Limb (tissue), 2 donors: ENCODE measurements at regions not wholly inside any gene's neighbourhood (a gene's known extent, or its start where the extent isn't known, plus 50 kb on each side); places are given as distances from the start of the nearest gene placed in this dataset.
A peak's percentile ranks its signal among the peaks of the same experiment; 100 is the strongest.

Source experiments
- DNase-seq, 2 donors: peaks; one replicate each; pipeline ENCODE4 v3.0.0-alpha.2; 2016; ENCODE audit errors: extremely low spot score in 2 of 2

DNA sequence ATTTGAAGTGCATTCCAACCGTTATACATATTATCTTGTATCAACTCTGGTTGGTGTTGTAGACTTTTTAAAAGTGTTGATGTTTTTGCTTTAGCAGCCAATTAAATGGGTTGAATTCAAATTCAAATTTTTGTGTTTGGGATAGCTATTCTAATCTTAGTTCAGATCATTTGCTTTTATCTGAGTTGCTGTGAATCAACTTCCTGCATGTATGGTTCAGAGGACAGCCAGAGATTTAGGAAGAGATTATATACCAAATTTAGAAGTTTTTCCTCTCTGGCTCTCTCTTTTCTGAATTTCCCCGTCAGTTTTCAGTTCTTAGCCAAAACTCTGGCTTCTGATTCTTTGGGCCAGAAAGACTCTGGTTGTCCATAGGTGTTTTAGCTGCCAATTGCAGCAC lies 415.5 kb downstream of the NUF2 start:
- DNase-seq: no peak

DNA sequence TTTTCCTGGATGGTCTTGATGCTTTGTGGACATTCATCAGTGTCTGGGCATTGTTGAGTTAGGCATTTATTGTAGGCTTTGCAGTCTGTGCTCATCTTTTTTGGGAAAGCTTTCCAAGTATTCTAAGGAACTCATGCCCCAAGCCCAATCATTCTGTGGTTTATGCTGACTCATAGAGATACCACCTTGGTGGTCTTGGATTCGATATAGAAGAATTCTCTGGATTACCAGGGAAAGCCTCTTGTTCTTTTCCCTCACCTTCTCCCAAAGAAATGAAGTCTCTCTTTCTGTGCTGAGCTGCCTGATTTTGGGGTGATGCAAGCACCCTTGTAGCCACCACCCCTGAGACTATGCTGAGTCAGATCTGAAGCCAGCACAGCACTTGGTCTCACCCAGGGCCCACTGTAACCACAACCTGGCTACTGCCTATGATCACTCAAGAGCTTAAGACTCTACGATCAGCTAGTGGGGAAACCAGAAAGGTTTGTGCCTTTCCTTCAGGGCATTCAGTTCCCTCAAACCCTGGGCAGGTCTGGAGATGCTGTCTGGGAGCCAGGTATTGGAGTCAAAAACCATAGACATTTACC lies 422.6 kb downstream of the NUF2 start:
- DNase-seq: no peak

DNA sequence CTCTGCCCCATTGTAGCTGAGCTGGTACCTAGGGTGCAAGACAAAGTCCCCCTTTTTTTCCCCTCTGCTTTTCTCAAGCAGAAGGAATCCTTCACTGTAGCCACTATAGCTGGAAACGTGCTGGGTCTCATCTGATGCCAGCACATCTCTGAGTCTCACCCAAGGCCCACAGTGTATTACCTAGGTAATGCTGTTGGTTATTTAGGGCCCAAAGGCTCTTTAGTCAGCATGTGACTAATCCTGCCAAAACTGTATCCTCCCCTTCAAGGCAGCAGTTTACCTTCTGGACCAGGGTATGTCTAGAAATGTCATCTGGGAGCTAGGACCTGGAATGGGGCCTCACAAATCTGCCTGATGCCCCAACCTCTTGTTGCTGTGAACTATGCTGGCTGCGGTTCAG lies 423.4 kb downstream of the NUF2 start:
- no peak for DNase-seq

DNA sequence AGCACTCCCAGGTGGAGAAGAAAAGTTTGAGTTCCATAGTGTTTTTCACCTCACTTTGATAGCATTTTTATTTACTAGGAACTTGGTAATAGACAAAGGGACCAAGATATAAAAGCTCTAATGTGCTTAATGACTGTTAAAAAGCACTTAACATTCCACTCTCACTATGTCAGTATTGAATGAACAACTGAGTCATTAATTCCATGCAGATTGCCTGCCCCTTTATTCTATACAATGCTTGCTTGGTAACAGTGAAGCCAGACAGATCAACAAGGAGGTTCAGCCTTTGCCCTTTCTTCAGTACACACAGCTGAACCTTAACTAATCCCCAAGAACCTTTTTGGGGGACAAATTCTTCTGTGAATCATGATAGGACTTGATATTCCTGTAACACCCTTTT lies 425.5 kb downstream of the NUF2 start:
- DNase-seq: no peak

DNA sequence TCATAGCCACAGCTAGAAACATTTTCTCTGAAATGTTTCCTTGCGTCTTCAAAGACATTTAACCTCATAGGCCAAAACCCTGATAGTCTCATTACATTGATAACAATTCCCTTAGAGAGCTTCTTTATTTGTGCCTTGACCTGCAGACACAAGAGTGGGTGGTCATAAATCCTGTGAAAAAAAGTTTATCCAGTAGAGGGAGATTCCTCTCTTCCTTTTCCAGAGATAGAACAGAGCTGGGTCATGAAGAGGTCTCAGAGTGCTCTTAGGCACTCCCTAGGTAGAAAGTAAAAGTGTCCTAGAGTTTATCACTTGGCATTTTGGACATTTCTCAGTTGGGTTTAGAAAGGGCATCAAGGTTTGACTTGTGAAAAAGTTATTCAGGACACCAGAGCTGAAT lies 426.1 kb downstream of the NUF2 start:
- no peak for DNase-seq

DNA sequence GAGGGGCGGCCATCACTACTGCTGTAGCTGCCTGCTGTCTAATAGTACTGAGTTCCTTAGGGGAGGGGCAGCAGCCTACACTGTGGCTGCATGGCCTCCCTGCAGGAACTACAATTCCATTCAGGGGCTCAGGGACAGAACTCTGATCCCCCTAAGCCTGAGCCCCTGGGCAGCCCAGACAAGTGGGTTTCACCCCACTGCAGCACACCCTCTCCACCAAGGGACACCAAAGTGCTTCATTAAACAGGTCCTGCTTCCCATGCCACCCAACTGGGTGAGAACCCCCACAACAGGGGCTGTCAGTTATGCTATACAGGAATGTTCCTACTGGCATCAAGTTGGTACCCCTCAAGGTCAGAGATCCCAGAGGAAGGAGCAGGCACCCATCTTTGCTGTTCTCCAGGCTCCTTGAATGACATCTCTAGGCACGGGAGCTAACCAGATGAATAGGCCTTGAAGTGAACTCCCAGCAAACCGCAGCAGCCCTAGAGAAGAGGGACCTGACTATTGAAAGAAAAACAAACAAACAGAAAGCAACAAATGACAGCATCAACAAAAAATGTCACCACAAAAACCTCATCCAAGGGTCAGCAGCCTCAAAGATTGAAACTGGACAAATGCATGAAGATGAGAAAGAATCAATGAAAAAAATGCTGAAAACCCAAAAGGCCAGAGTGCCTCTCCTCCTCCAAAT lies 437.4 kb downstream of the NUF2 start:
- no peak for DNase-seq

DNA sequence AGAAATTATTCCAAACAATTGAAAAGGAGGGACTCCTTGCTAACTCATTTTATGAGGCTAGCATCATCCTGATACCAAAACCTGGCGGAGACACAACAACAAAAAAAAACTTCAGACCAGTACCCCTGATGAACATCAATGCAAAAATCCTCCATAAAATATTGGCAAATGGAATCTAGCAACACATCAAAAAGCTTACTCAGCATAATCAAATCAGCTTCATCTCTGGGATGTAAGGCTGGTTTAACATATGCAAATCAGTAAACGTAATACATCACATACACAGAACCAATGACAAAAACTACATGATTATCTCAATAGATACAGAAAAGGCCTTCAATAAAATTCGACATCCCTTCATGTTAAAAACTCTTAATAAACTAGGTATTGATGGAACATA lies 440.1 kb downstream of the NUF2 start:
- DNase-seq: no peak

DNA sequence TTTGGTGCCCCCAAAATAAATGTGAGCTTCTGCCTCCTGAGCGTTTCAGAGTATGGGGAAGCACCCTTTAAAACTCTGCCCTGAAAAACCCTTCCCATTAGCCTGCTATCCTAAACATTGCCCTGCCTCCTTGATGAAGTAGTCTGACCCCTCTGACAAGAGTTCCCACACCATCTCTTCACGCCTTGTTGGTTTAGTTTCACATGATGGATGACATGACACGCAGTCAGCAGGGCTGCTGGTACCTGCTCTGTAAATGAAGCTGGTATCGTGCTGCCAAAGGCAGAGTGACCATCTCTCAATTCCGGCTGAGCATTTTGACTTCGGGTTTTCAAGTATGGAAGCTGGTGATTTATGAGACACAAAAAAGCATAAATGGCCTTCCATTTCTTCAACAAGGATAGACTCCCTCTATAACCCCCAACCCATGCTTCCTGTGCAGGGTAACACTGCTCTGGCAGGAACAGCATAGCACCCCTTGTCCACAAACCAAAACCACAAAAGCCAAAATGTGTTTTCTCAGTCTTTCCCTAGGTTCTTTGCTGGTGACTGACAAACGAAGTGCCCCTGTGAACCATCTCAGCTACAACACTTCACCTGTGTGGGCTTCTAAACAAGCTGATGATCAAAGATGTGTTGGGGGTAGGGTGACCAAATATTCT lies 444.6 kb downstream of the NUF2 start:
- no peak for DNase-seq

DNA sequence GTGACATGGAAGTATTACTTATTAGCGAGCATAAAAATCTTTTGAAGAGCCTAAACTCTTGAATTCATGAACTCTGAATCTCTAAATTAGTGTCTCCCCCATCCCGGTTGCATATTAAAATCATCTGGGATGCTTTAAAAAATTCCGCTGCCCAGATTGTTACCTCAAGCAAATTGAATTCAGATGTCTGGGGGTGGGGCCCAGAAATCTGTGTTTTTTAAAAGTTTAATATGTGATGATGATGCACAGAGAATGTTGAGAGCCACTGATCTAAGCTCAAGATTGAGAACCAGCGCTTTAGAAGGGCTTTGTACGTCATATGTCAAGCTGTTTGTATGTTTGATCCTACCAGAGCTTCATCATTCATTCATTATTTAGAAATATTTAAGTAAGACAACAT lies 446.8 kb downstream of the NUF2 start:
- DNase-seq: no peak

DNA sequence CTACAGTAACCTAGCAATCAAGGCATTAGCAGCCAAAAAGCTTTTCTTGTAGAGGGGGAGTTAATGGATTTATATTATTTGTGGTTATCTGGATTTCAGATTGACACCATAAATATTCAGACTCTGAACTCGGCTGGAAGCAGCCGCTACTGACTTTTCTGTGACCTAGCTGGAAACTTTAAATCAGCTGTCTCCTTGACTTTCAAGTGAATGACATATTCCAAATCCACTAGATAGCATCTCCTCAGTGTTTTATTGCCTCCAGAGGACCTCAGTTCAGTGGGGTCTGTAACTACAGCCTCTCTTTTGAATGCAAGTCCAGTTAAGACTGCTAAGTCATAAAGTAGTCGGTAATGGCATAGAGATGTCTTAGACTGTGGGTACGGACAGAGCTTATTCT lies 448.5 kb downstream of the NUF2 start:
- peak in 1 of 2 donors; percentile 2 for DNase-seq

DNA sequence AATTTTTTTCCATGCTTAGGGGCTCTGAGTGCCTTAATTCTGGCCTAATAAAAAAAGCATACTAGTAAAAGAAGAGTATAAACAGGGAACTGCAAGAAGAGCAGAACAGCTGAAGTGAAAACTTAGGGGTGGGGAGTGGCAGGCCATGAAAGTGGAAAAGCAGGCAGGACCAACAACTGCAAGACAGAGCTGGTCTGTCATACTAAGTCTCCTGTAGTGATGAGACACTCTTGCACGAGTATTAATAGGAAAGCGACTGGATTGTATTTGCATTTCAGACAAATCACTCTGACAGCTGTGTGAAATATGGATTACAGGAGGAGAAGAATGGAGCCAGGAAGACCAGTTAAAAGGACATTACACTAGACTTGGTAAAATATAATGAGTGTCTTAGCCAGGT lies 449.9 kb downstream of the NUF2 start:
- DNase-seq: no peak

DNA sequence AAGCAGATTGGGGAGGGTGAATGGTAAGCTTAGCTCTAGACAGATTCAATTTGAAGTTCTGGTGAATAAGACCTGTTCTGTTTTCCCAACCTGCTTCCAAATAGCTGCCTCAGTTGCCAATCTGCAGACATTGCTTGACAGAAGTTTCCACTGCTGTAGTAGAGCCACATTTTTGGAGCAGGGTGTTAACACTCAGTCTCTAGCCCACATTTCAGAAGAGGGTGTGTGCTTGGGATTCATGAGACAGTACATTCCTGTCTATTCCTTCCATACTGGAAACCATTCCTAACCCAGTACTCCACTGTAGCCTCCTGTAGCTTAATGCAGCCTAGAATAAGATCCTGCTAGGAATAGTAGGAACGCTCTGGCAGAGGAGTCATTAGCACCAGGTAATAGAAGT lies 450.5 kb downstream of the NUF2 start:
- no peak for DNase-seq

DNA sequence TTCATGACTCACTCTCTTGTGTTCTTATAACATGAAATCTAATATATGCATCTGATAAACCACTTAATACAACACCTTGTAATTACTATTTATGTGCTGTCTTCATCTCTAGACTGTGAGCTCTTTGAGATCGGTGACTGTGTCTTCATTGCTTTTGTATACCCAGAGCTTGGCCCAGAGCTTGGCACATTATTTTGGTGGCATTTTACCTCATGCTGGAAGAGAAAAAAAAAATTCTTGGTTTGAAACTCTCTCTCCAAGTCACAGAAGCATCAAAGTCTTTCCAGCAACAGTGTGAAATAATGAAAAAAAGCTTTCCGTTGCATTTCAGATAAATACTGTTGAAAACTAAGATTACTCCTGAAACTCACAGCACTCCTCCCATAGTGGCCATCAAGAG lies 451.6 kb downstream of the NUF2 start:
- no peak for DNase-seq

DNA sequence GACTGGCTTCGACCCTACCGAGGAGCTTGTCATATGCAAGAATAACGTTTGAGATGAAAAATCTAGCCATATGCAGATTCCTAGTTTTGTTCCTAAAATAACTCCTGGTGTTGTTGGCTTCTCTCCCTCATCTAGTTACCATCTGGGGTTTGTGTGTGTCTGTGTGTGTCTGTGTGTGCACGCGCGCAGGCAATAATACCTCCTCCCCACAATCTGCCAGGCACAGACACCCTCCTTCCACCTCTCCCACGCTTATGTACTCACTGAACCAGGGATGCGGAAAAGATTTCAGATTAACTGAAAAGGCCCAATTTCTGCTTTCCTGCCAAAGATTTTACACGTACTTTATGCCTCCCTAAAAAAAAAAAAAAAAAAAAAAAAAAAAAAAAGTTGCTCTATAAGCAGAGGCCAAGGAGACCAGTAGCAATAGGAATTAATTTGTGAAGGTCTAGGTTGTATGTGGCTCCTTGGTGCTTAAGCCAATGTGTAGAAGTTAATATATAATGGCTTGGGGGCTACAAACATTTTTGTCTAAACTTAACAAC lies 452.7 kb downstream of the NUF2 start:
- no peak for DNase-seq

DNA sequence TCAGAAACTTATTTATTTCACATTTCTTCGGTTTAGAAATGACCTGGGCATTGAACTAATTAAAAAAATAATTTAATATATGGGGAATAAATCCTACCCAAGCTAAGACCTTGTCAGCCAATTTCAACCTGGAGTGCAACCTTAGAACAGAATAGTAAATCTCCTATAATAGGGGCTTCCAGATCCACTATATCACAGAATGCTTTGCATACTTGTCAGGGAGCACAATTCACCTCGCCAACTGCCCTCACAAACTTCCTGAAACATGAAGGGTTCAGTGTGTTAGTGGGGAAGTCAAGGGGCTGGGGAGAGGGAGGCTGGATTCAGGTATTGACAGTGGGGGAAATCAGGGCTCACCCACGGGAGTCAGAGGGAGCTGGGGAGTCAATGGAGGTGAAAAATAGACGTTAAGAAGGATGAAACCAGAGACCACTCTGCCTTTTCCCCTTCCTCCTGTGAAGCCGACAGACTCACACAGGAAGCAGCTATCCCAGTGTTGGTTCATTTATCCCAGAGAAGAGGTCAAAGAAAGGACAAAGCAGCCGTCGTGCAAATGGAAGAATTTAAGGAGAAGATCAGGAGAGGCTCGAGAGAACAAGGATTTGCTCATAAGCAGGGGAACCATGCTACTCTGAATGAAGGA lies 453.3 kb downstream of the NUF2 start:
- DNase-seq: peak in 1 of 2 donors; percentile 24

DNA sequence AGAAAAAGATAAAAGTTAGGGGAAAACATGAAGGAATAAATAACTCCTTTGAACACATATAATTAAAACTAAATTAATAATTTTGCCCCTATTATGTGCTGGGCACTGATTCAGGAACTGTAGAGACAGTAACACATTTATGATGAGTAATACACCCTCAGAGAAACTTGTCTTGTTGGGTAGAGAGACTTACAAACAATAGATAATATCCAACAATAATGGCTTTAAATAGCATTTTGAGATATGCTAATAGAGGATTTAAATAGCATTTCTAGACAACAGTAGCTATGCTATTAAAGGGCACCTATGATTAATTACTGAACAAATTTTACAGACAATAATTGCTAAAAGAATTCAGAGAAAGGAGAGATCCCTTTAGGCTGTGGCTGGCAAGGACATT lies 455.5 kb downstream of the NUF2 start:
- no peak for DNase-seq

DNA sequence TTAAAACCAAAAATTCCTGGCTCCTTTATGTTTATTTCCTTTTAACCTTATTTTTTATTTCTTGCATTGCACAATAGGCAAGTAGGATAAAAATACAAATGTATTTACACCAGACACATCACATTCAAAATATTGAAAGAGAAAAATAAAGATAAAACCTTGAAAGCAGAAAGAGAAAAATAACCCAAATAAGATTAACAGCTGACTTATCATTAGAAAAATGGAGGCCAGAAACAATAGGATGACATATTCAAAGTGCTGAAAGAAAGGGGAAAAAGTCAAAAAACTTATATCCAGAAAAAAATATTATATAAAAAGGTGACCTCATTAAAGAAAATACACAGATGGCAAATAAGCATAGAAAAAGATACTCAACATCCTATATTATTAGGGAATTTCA lies 459.4 kb downstream of the NUF2 start:
- DNase-seq: no peak

DNA sequence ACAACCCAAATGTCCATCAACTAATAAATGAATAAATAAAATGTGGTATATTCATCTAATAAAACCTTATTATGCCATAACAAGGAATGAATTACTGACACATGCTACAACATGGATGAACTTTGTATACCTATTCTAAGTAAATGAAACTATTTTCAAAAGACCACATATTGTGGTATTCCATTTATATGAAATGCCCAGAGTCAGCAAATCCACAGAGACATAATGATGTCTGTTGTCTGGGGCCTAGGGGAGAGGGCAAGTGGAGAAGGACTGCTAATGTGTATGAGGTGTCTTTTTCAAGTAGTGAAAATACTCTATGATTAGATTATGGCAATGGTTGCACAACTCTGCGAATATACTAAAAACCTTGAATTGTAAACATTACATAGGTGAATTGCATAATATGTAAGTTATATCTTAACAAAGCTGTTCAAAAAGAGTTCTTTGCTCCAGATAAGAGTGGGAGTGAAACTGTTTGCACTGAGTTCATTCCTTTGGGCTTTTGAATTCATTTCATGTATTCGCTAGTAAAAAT lies 464.2 kb downstream of the NUF2 start:
- no peak for DNase-seq

DNA sequence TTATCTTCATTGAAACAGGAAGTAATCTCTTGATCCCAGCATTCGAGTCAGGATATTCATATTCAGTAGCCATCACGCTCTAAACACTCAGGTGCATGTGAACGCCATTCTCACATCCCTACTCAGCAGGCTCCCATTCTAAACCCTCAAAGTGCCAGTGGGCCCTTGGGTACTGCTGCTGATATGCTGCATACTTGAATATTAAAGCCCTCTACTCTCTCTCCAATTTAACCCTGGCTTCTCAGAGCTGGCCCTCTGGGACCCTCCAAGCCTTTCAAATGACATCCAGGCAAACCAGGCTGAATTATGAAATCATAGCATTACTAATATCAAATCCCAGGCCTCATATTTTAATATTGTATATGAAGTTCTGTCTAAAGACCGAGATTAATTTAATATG lies 468.2 kb downstream of the NUF2 start:
- no peak for DNase-seq

DNA sequence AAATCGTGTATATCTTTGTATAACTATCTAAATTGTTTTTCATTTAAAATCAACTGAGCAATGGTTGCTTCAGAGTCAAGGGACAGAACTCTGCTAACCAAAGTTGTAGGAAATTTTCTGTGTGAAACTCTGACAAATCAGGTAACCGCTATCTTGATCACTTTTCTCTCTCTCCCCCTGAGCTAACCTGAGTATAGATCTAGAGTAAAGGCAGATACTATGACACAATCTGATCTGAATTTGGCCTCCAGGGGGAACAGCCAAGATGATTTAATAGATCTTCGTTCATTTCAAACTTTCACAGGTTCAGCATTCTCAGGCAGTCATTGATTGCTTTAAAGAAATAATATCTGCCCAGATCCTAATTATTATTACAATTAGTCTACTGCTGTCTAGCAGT lies 472.8 kb downstream of the NUF2 start:
- DNase-seq: no peak

DNA sequence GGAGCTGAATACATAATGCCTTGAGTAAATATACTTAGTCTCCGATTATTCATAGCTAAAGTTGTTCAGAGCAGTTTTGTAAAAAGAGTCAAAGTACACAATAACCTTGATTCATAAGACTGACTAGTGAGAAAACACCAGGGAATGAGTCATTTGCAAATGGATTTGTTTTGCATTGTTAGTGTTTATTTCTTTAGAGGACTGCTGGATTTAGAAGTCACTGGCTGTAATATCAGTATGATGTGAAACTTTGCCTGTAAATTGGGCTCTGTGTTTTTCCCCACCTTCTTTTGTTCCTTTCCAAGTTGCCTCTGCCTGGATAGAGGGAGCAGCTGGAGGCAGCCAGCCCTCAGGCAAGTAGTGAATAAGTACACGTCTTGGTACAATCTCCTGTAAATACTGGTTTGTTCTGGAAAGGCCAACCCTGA lies 474.7 kb downstream of the NUF2 start:
- DNase-seq: no peak

DNA sequence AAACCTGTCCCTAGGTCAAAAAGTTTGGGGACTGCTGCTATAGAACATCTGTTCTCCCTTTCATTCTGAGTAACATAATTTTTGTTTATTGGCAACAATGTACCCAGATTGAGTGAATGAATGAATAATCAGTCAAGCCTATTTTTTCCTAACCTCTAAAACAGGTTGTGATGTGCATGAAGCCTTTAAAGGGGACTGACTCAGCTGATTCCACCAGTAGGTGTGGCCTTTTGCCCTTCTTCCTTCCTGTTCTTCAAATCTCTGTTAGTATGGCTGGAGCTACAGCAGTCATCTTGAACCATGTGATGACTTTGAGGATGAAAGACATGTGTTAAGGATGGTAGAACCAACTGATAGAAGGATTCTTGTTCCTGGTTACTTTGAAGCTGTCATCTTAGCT lies 476.1 kb downstream of the NUF2 start:
- DNase-seq: no peak
